ENCODE measurements at regions not wholly inside any gene's neighbourhood (a gene's known extent, or its start where the extent isn't known, plus 50 kb on each side); places are given as distances from the start of the nearest gene placed in this dataset.

- DNase-seq (ENCODE audit: low read depth, low spot score) = no peak
- H3K4me3 ChIP-seq (replicated peaks in 1 of 2; ENCODE audit: low read depth in 1 of 2, low read length in 2 of 2) = no peak overlapping the region
- CTCF ChIA-PET = no interaction called here
- H3K79me2 ChIP-seq (ENCODE audit: insufficient read depth, low read length) = no peaks in the 10 kb centered on the region
- no peak overlapping the region for H3K9ac ChIP-seq (ENCODE audit: low read length)
- peaks cover 16% of the 10 kb centered on the region; the same call in 1 of the 2 replicates for H3K27me3 ChIP-seq (ENCODE audit: insufficient read depth, low read length)
- H4K20me1 ChIP-seq (ENCODE audit: insufficient read depth) = no peaks in the 10 kb centered on the region
- no peak for ATAC-seq
- no peak overlapping the region for H3K4me2 ChIP-seq (ENCODE audit: low read length)
- no peak overlapping the region for H2AFZ ChIP-seq (ENCODE audit: low read depth, low read length, poor library complexity, severe bottlenecking)
- TF ChIP-seq EGR1 (IDR thresholded peaks at IDR 0.05; ENCODE audit: low read depth) (no peak), POLR2AphosphoS5 (IDR thresholded peaks at IDR 0.05; ENCODE audit: low read depth, low read length) (no peak), FOSL1 (IDR thresholded peaks at IDR 0.05; ENCODE audit: low read depth) (no peak), SIN3A (IDR thresholded peaks at IDR 0.05; ENCODE audit: low read depth) (no peak), ZNF274 (IDR thresholded peaks at IDR 0.05; ENCODE audit: low read depth, low read length) (no peak), MAX (IDR thresholded peaks at IDR 0.05) (no peak), JUND (IDR thresholded peaks at IDR 0.05) (no peak), RAD21 (IDR thresholded peaks at IDR 0.05; ENCODE audit: low read depth) (no peak), SRF (IDR thresholded peaks at IDR 0.05; ENCODE audit: low read depth) (no peak), REST (IDR thresholded peaks at IDR 0.05; ENCODE audit: low read depth) (no peak), CBX3 (IDR thresholded peaks at IDR 0.05; ENCODE audit: low read depth) (no peak), ATF3 (IDR thresholded peaks at IDR 0.05) (no peak), POLR2A (IDR thresholded peaks at IDR 0.05; ENCODE audit: borderline replicate concordance, extremely low read depth, insufficient read depth, insufficient read length) (no peak), EZH2 (IDR thresholded peaks at IDR 0.05) (no peak), YY1 (IDR thresholded peaks at IDR 0.05; ENCODE audit: extremely low read depth, insufficient replicate concordance, low read depth, low read length) (no peak), CEBPB (IDR thresholded peaks at IDR 0.05; ENCODE audit: low read depth) (no peak), ZBTB33 (IDR thresholded peaks at IDR 0.05; ENCODE audit: extremely low read depth, insufficient replicate concordance, low read length) (no peak), SP1 (IDR thresholded peaks at IDR 0.05; ENCODE audit: low read depth) (no peak)
- intact Hi-C loops (cut with micrococcal nuclease) = no loop called here
- RAD21 ChIA-PET (ENCODE audit: low non-redundant PET in 1 of 2, low total read pairs in 2 of 2, uncharacterized antibody in 2 of 2, unreplicated experiment in 2 of 2) = no interaction called here
- H3K4me1 ChIP-seq (ENCODE audit: control insufficient read depth in 1 of 2, insufficient read depth in 2 of 2, low read length in 2 of 2) = peaks cover 5% of the 10 kb centered on the region in 2 experiments
- H3K9me3 ChIP-seq (ENCODE audit: control insufficient read depth in 1 of 2, insufficient read depth in 1 of 2, low read depth in 1 of 2, low read length in 2 of 2) = no peaks in the 10 kb centered on the region
- no peaks in the 10 kb centered on the region for H3K9me2 ChIP-seq (ENCODE audit: insufficient read depth)
- H3K36me3 ChIP-seq (ENCODE audit: control insufficient read depth in 1 of 2, insufficient read depth in 2 of 2, low read length in 2 of 2) = no peaks in the 10 kb centered on the region
- POLR2A ChIA-PET = no interaction called here
- H3K27ac ChIP-seq (ENCODE audit: low read depth, low read length) = no peak overlapping the region
- BruUV-seq (replicated peaks) = no TSS peak
Measured at GRCh38 chr16:86335266-86336172, 174.8 kb upstream of the FOXF1 start.
